ENCODE measurements at regions not wholly inside any gene's neighbourhood (a gene's known extent, or its start where the extent isn't known, plus 50 kb on each side); places are given as distances from the start of the nearest gene placed in this dataset.

GRCh38 chr10:57482259-57482658 lies 785.4 kb downstream of the IPMK start:
- TF ChIP-seq EZH2 (IDR thresholded peaks at IDR 0.05; ENCODE audit: borderline replicate concordance, insufficient read depth, low read depth, low read length, poor library complexity, severe bottlenecking), result no peak
- TF ChIP-seq CTCF (IDR thresholded peaks at IDR 0.05), result no peak
